Breast epithelium (tissue), 3 donors: ENCODE measurements at regions not wholly inside any gene's neighbourhood (a gene's known extent, or its start where the extent isn't known, plus 50 kb on each side); places are given as distances from the start of the nearest gene placed in this dataset.

Source experiments
- CTCF ChIP-seq, 3 donors: fragments of 450-650 bp; IDR thresholded peaks; one replicate each; pipeline ENCODE4 v1.5.1; 2016 to 2017; ENCODE audit warnings: antibody characterized with exemption in 3 of 3, mild to moderate bottlenecking in 3 of 3, moderate library complexity in 3 of 3
- POLR2A ChIP-seq: fragments of 450-650 bp; IDR thresholded peaks from one replicate; pipeline ENCODE4 v1.6.1; 2016; ENCODE audit warnings: antibody characterized with exemption, mild to moderate bottlenecking, moderate library complexity

- TF ChIP-seq POLR2A (no peak), CTCF (IDR thresholded peaks at IDR 0.05) (no peak)
Measured at GRCh38 chr2:236688563-236689392, 119.2 kb downstream of the ACKR3 start.
